Spleen (tissue), 11 donors: ENCODE measurements at regions not wholly inside any gene's neighbourhood (a gene's known extent, or its start where the extent isn't known, plus 50 kb on each side); places are given as distances from the start of the nearest gene placed in this dataset.

Experiments used
- DNase-seq: peaks from one replicate; pipeline ENCODE4 v3.0.0-alpha.2; 2020
- H3K27ac ChIP-seq, 8 donors: fragments of 200-600 bp; sonication (generic) in 7 of 8; 1 replicate in 4 of 8; 2 replicates in 4 of 8; pipeline versions ENCODE4 v1.5.0 to v1.8.0; 2016 to 2021; ENCODE audit warnings: inconsistent platforms in 4 of 8, mild to moderate bottlenecking in 4 of 8, moderate library complexity in 1 of 8
- H3K27me3 ChIP-seq, 7 donors: fragments of 200-600 bp; sonication (generic) in 6 of 7; replicated peaks in 1 of 7; 1 replicate in 4 of 7; 2 replicates in 3 of 7; pipeline versions ENCODE4 v1.5.0 to v1.8.0; 2016 to 2021; ENCODE audit warnings: inconsistent platforms in 3 of 7, mild to moderate bottlenecking in 1 of 7
- H3K36me3 ChIP-seq, 6 donors: fragments of 200-600 bp; sonication (generic) in 5 of 6; 1 replicate in 4 of 6; 2 replicates in 2 of 6; pipeline versions ENCODE4 v1.5.0 to v1.8.0; 2016 to 2021; ENCODE audit warnings: inconsistent platforms in 2 of 6
- H3K4me1 ChIP-seq, 6 donors: fragments of 200-600 bp; sonication (generic) in 5 of 6; 1 replicate in 3 of 6; 2 replicates in 3 of 6; pipeline versions ENCODE4 v1.5.0 to v1.8.0; 2016 to 2021; ENCODE audit warnings: inconsistent platforms in 3 of 6
- H3K4me3 ChIP-seq, 8 donors: fragments of 200-600 bp; sonication (generic) in 7 of 8; 1 replicate in 4 of 8; 2 replicates in 4 of 8; pipeline versions ENCODE4 v1.5.0 to v1.8.0; 2016 to 2021; ENCODE audit warnings: inconsistent platforms in 4 of 8, mild to moderate bottlenecking in 4 of 8, moderate library complexity in 2 of 8
- H3K9me3 ChIP-seq, 8 donors: fragments of 200-600 bp; sonication (generic) in 7 of 8; 1 replicate in 4 of 8; 2 replicates in 4 of 8; pipeline versions ENCODE4 v1.5.0 to v1.8.0; 2016 to 2021; ENCODE audit warnings: inconsistent platforms in 4 of 8
- POLR2A ChIP-seq, 3 donors: fragments of 450-650 bp; IDR thresholded peaks; one replicate each; pipeline ENCODE4 v1.5.1; 2017; ENCODE audit warnings: antibody characterized with exemption in 3 of 3, mild to moderate bottlenecking in 1 of 3
- POLR2AphosphoS5 ChIP-seq, 3 donors: sonication (generic); formaldehyde crosslinking; IDR thresholded peaks; one replicate each; pipeline ENCODE4 v1.5.1; 2017; ENCODE audit warnings: antibody characterized with exemption in 3 of 3
- WGBS, 5 donors: extraction: QIAGEN DNeasy Blood & Tissue Kit in 3 of 5; methylation state at CpG; one replicate each; pipeline versions ENCODE4 v1.1.5 to v1.1.7; 2013 to 2018; 5-methylcytosine and 5-hydroxymethylcytosine counted together
- intact Hi-C: fragments of 100-400 bp; cut with DNase I; formaldehyde crosslinking; loops from one replicate; pipeline ENCODE4 v1.15.0; 2023; ENCODE audit warnings: low total_unique reads
- TF ChIP-seq, protein P1 (sequence below), 11 experiments: fragments of 200-600 bp in 7 of 11; fragments of 450-650 bp in 4 of 11; sonication (generic) in 4 of 11; IDR thresholded peaks in 8 of 11; conservative IDR thresholded peaks in 3 of 11; 1 replicate in 7 of 11; 2 replicates in 4 of 11; pipeline versions ENCODE4 v1.4.0 to v1.8.0; 2016 to 2021; ENCODE audit warnings: antibody characterized with exemption in 11 of 11, inconsistent platforms in 4 of 11, mild to moderate bottlenecking in 1 of 11
- donor health status: healthy with polysubstance abuse.
- donor health status: DM: no; HTN: no; CAD: no; lungs with moderate emphysema.
- donor health status: DM: no; HTN: no; CAD: no.
- donor health status: Bipolar disorder and iron deficiency.
- donor health status: healthy.
- donor health status: DM: no; HTN: no; CAD: no.
- donor health status: DM: yes; HTN: yes; CAD: no.

DNA sequence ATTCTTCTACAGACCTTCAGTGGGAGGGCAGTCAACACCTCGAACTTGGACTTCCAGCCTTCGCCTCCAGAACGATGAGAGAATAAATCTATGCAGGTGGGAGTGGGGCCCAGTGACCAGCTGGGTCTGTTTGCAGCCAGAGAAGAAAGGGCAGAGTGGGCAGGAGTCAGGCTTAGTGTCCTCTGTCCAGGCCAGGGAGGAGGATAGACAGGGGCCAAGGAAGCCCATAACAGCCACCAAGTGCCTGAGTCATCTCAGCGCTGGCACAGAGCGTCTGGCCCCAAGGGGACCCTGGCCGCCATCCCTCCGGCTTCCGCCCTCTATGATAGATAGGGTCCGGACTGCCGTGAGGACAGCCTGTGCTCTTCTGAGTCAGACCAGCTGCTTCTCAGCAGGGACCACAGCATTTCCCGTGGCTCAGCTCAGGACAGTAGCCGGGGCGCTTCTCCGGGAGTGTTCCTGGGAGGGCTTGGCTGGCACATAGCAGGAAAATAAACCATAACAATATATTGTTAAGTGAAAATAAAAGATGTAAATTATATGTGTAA lies 133.1 kb upstream of the C1orf174 start:
- DNase-seq = no peak
- no peak for TF ChIP-seq POLR2AphosphoS5 (IDR thresholded peaks at IDR 0.05)
- TF ChIP-seq, protein P1, sequence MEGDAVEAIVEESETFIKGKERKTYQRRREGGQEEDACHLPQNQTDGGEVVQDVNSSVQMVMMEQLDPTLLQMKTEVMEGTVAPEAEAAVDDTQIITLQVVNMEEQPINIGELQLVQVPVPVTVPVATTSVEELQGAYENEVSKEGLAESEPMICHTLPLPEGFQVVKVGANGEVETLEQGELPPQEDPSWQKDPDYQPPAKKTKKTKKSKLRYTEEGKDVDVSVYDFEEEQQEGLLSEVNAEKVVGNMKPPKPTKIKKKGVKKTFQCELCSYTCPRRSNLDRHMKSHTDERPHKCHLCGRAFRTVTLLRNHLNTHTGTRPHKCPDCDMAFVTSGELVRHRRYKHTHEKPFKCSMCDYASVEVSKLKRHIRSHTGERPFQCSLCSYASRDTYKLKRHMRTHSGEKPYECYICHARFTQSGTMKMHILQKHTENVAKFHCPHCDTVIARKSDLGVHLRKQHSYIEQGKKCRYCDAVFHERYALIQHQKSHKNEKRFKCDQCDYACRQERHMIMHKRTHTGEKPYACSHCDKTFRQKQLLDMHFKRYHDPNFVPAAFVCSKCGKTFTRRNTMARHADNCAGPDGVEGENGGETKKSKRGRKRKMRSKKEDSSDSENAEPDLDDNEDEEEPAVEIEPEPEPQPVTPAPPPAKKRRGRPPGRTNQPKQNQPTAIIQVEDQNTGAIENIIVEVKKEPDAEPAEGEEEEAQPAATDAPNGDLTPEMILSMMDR (IDR thresholded peaks at IDR 0.05 in 8 of 11, conservative IDR thresholded peaks at IDR 0.05 in 3 of 11) = no peak
- peaks cover 0 to 14% (median 8%) of the 10 kb centered on the region in 8 donors for H3K9me3 ChIP-seq
- no peak overlapping the region for H3K4me3 ChIP-seq
- WGBS, 5 donors = 60 to 83% (median 79%) methylated on average over 14 of the region's 14 CpGs
- H3K27ac ChIP-seq = no peak overlapping the region
- peaks cover 0 to 6% (median under 1%) of the 10 kb centered on the region in 6 donors for H3K4me1 ChIP-seq
- intact Hi-C loops = no loop called here
- no peaks in the 10 kb centered on the region for H3K36me3 ChIP-seq
- H3K27me3 ChIP-seq = peaks cover 0 to 36% (median 0%) of the 10 kb centered on the region in 7 donors

DNA sequence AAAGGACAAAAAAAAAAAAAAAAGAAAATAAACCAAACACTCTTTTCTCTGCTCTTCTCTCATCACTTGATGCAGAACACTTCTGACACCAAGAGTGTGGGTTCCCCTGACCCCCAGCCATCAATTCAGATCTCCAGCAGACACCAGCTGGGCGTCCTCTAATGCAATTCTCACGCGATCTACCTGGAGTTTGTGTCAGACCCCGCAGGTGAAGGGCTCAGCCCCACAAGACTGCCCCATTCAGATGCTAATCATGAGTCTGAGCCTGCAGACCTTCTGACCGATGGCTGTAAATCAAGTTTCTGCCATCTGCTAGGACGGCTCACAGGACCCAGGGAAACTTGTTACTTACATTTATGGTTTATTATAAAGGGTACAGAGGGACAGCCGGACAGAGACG lies 133.6 kb upstream of the C1orf174 start:
- intact Hi-C loops = no loop called here
- 58 to 68% (median 60%) methylated on average over 8 of the region's 8 CpGs for WGBS, 5 donors
- peaks cover 0 to 14% (median 8%) of the 10 kb centered on the region in 8 donors for H3K9me3 ChIP-seq
- H3K27me3 ChIP-seq = peaks cover 0 to 36% (median 0%) of the 10 kb centered on the region in 7 donors
- TF ChIP-seq POLR2A (IDR thresholded peaks at IDR 0.05) (no peak), POLR2AphosphoS5 (IDR thresholded peaks at IDR 0.05) (no peak)
- TF ChIP-seq, protein P1 (IDR thresholded peaks at IDR 0.05 in 8 of 11, conservative IDR thresholded peaks at IDR 0.05 in 3 of 11) = no peak
- no peak overlapping the region for H3K27ac ChIP-seq
- DNase-seq = no peak
- H3K4me3 ChIP-seq = no peak overlapping the region
- peaks cover 0 to under 1% (median 0%) of the 10 kb centered on the region in 6 donors for H3K4me1 ChIP-seq
- no peaks in the 10 kb centered on the region for H3K36me3 ChIP-seq

DNA sequence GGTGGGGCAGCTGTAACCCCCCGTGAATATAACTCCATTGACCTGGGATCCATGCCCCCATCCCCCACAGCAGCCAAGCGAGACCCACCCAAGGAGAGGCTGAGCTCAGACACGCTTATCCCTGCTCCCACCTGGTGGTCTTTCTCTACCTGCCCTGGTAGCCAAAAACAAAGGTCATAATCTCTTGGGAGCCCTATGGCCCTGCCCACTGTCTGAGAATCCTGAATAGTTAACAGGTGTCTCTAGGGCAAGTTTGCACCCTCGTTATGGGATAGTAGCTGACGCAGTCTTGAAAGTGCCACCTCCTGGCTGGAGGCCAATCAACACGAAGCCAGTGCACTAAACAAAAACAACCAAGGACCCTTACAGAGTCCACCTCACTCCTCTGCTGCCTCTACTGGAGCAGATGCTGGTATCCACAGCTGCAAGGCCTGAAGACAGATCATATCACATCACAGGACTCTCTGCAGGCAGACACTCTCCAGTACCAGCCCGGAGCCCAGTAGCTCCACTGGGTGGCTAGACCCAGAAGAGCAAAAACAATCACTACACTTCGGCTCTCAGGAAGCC lies 134.3 kb upstream of the C1orf174 start:
- no peak for DNase-seq
- Histone ChIP-seq H3K27me3 (peaks cover 0 to 36% (median 0%) of the 10 kb centered on the region in 7 donors), H3K27ac (no peak overlapping the region), H3K4me1 (no peaks in the 10 kb centered on the region), H3K9me3 (peaks cover 0 to 14% (median 8%) of the 10 kb centered on the region in 8 donors), H3K36me3 (no peaks in the 10 kb centered on the region), H3K4me3 (no peak overlapping the region)
- TF ChIP-seq, protein P1 (IDR thresholded peaks at IDR 0.05 in 8 of 11, conservative IDR thresholded peaks at IDR 0.05 in 3 of 11) = no peak
- TF ChIP-seq POLR2AphosphoS5 (IDR thresholded peaks at IDR 0.05) (no peak), POLR2A (IDR thresholded peaks at IDR 0.05) (no peak)
- WGBS, 5 donors = 72 to 78% (median 77%) methylated on average over 6 to 8 of the region's 8 CpGs
- intact Hi-C loops = no loop called here

DNA sequence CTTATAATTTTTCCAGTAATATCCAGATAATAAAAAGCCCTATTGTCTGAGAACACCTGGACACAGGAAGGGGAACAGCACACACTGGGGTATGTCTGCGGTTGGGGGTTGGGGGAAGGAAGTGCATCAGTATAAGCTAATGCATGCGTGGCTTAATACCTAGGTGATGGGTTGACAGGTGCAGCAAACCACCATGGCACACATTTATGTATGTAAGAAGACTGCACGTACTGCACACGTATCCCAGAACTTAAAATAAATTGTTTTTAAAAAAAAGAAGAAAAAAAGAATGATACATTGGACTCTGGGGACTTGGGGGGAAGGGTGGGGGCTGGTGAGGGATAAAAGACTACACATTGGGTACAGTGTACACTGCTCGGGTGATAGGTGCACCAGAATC lies 144.9 kb upstream of the C1orf174 start:
- intact Hi-C loops = no loop called here
- H3K27ac ChIP-seq = no peak overlapping the region
- no peaks in the 10 kb centered on the region for H3K36me3 ChIP-seq
- peaks cover 0 to 21% (median 0%) of the 10 kb centered on the region in 7 donors for H3K27me3 ChIP-seq
- peaks cover 0 to 38% (median 18%) of the 10 kb centered on the region in 6 donors for H3K4me1 ChIP-seq
- TF ChIP-seq POLR2A (IDR thresholded peaks at IDR 0.05) (no peak), POLR2AphosphoS5 (IDR thresholded peaks at IDR 0.05) (peak in 1 of 3 donors; percentile 19)
- 36 to 54% (median 48%) methylated on average over 5 of the region's 5 CpGs for WGBS, 5 donors
- no peak overlapping the region for H3K4me3 ChIP-seq
- DNase-seq = no peak
- peaks cover 0 to 7% (median 0%) of the 10 kb centered on the region in 8 donors for H3K9me3 ChIP-seq
